ENCODE measurements at regions not wholly inside any gene's neighbourhood (a gene's known extent, or its start where the extent isn't known, plus 50 kb on each side); places are given as distances from the start of the nearest gene placed in this dataset.

DNA sequence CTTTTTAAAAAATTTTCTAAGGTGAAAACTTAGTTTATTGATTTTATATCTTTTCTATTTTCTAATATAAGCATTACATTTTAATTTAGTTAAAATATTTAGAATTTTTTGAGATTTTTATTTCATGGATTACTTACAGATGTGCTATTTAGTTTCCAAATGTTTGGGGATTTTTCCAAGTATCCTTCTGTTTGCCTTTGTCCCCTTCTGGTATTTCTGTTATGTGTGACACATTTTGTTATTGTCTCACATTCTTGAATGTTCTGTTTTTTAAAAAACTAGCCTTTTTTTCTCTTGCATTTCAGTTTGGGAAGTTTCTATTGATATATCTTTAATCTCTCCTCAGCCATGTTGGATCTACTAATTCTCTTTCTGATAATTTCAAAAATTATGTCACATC lies 234.9 kb downstream of the FAM170A start:
- in situ Hi-C loops (cut with MboI; ENCODE audit: low sequenced_read_pairs, unreplicated experiment) = no loop called here
- DNase-seq (ENCODE audit: low spot score) = no peak
- TF ChIP-seq CTCF (IDR thresholded peaks at IDR 0.05; ENCODE audit: borderline replicate concordance, control extremely low read depth, extremely low read depth, insufficient read depth, missing control alignments) = no peak

DNA sequence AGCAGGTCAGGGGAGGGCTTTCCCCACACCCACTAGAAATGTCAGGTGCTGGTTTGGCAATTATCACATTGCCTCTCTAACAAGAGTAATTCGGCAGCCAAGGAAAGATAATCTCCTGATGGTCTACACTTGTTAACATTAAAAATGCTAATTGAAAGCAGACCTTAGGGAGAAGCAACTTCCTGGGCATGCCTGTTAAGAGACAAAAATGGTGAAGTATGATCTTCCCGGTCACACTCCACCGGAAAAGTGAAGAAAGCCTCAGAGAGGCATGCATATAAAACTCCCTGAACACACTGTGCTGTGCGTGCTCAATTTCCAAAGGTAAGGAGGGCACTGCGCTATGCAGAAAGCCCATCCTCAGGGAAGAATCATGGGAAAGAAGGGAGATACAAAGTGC lies 244.3 kb downstream of the FAM170A start:
- DNase-seq (ENCODE audit: low spot score) = no peak
- in situ Hi-C loops (cut with MboI; ENCODE audit: low sequenced_read_pairs, unreplicated experiment) = no loop called here
- no peak for TF ChIP-seq CTCF (IDR thresholded peaks at IDR 0.05; ENCODE audit: borderline replicate concordance, control extremely low read depth, extremely low read depth, insufficient read depth, missing control alignments)

- no peak for DNase-seq (ENCODE audit: low spot score)
- in situ Hi-C loops (cut with MboI; ENCODE audit: low sequenced_read_pairs, unreplicated experiment) = no loop called here
- TF ChIP-seq CTCF (IDR thresholded peaks at IDR 0.05; ENCODE audit: borderline replicate concordance, control extremely low read depth, extremely low read depth, insufficient read depth, missing control alignments) = no peak
These were observed 247.2 kb downstream of the FAM170A start for GRCh38 chr5:119876522-119876921.

- in situ Hi-C loops (cut with MboI; ENCODE audit: low sequenced_read_pairs, unreplicated experiment) = no loop called here
- TF ChIP-seq CTCF (IDR thresholded peaks at IDR 0.05; ENCODE audit: borderline replicate concordance, control extremely low read depth, extremely low read depth, insufficient read depth, missing control alignments) = no peak
- no peak for DNase-seq (ENCODE audit: low spot score)
These were observed 249.4 kb downstream of the FAM170A start for GRCh38 chr5:119878712-119879111.

GRCh38 chr5:119879446-119879845 lies 250.1 kb downstream of the FAM170A start:
- in situ Hi-C loops (cut with MboI; ENCODE audit: low sequenced_read_pairs, unreplicated experiment) = no loop called here
- no peak for TF ChIP-seq CTCF (IDR thresholded peaks at IDR 0.05; ENCODE audit: borderline replicate concordance, control extremely low read depth, extremely low read depth, insufficient read depth, missing control alignments)
- no peak for DNase-seq (ENCODE audit: low spot score)

DNA sequence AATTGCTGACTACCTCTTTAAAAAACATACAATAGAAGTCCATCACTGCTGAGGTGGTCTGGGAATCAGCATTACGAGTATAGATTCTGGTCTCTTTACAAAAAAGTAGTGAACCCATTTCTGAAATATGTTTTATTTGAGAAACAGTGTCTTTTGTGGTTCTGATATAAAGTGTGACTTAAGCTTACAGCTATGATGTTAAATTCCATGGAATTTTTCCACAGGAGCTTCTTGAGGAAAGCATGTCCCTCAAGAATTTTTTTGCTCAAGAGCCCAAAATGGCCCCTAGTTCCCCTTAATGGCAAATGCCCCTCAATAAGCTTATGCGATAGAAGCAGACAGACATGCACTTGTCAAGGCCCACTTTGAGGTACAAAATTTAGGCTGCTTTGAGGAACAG lies 265.7 kb downstream of the FAM170A start:
- TF ChIP-seq CTCF (IDR thresholded peaks at IDR 0.05; ENCODE audit: borderline replicate concordance, control extremely low read depth, extremely low read depth, insufficient read depth, missing control alignments) = no peak
- in situ Hi-C loops (cut with MboI; ENCODE audit: low sequenced_read_pairs, unreplicated experiment) = no loop called here
- DNase-seq (ENCODE audit: low spot score) = no peak

Data from GM13976 (cell line).